A673 (cell line): ENCODE measurements at regions not wholly inside any gene's neighbourhood (a gene's known extent, or its start where the extent isn't known, plus 50 kb on each side); places are given as distances from the start of the nearest gene placed in this dataset.

ENCODE experiments used
- BruUV-seq: library from RNA; stranded (reverse); fragments of 400-500 nt; replicated peaks from 2 replicates; lab custom pipeline; 2021; lab: Mats Ljungman, UMichigan
- CTCF ChIA-PET: fragments of 300-600 bp; sonication (Branson Sonifier 250); formaldehyde crosslinking; loops from one replicate; lab custom pipeline; 2022; ENCODE audit warnings: antibody characterized with exemption; lab: Charles Lee
- POLR2A ChIA-PET: fragments of 300-600 bp; sonication (Branson Sonifier 250); formaldehyde crosslinking; loops from one replicate; lab custom pipeline; 2022; ENCODE audit warnings: antibody characterized with exemption; ENCODE audit not compliant: low non-redundant PET; lab: Charles Lee
- DNase-seq: peaks from one replicate; pipeline ENCODE4 v3.0.0-alpha.2; 2015; ENCODE audit warnings: low spot score
- H3K27ac ChIP-seq: fragments of 200-600 bp; sonication (generic); 2 replicates; pipeline ENCODE4 v1.5.1; 2016; ENCODE audit warnings: mixed run types, low read depth, mild to moderate bottlenecking, mixed read lengths, antibody characterized with exemption, low read length; ENCODE audit not compliant: poor library complexity, severe bottlenecking
- H3K27me3 ChIP-seq: fragments of 200-600 bp; sonication (generic); replicated peaks from 2 replicates; pipeline ENCODE4 v1.6.1; 2017; ENCODE audit warnings: mixed run types, low read depth, mild to moderate bottlenecking, mixed read lengths, antibody characterized with exemption, low read length; ENCODE audit not compliant: insufficient read depth, poor library complexity
- H3K36me3 ChIP-seq: fragments of 200-600 bp; sonication (generic); 2 replicates; pipeline ENCODE4 v1.6.1; 2016; ENCODE audit warnings: mixed run types, mild to moderate bottlenecking, mixed read lengths, antibody characterized with exemption, low read length; ENCODE audit not compliant: insufficient read depth, poor library complexity, severe bottlenecking
- H3K4me1 ChIP-seq: fragments of 200-600 bp; sonication (generic); 2 replicates; pipeline ENCODE4 v1.6.1; 2017; ENCODE audit warnings: mixed run types, mild to moderate bottlenecking, mixed read lengths, antibody characterized with exemption, low read length; ENCODE audit not compliant: insufficient read depth, poor library complexity, severe bottlenecking
- H3K4me3 ChIP-seq: fragments of 200-600 bp; sonication (generic); 2 replicates; pipeline ENCODE4 v1.5.1; 2016; ENCODE audit warnings: low read depth, mixed run types, mild to moderate bottlenecking, mixed read lengths, low read length; ENCODE audit not compliant: poor library complexity, severe bottlenecking
- H3K9me3 ChIP-seq: fragments of 200-600 bp; sonication (generic); 2 replicates; pipeline ENCODE4 v1.6.1; 2016; ENCODE audit warnings: mixed run types, low read depth, mild to moderate bottlenecking, mixed read lengths, antibody characterized with exemption, low read length; ENCODE audit not compliant: poor library complexity, severe bottlenecking
- CTCF ChIP-seq: fragments of 300-800, 200-600 bp; sonication (generic); conservative IDR thresholded peaks from 2 replicates; pipeline ENCODE4 v1.5.1; 2017; ENCODE audit warnings: low read depth, mild to moderate bottlenecking, antibody characterized with exemption, low read length, moderate library complexity, mixed read lengths
- EZH2 ChIP-seq: fragments of 200-600 bp; sonication (generic); IDR thresholded peaks from 2 replicates; pipeline ENCODE4 v1.6.1; 2017; ENCODE audit warnings: borderline replicate concordance, low read depth, mild to moderate bottlenecking, mixed read lengths, antibody characterized with exemption, low read length; ENCODE audit not compliant: poor library complexity, severe bottlenecking
- intact Hi-C: fragments of 100-400 bp; cut with micrococcal nuclease; formaldehyde crosslinking; loops from one replicate; pipeline ENCODE4 v1.10.0; 2022; ENCODE audit not compliant: unreplicated experiment

GRCh38 chr1:238475712-238476111 is 585.0 kb upstream of the ZP4 start:
- DNase-seq, result no peak
- H3K36me3 ChIP-seq, result no peaks in the 10 kb centered on the region
- TF ChIP-seq CTCF, result no peak
- TF ChIP-seq EZH2, result no peak
- no peak overlapping the region for H3K4me3 ChIP-seq
- ChIA-PET POLR2A (no interaction called here), CTCF (no interaction called here)
- no peaks in the 10 kb centered on the region for H3K27me3 ChIP-seq
- intact Hi-C loops, result no loop called here
- H3K4me1 ChIP-seq, result no peaks in the 10 kb centered on the region
- no TSS peak for BruUV-seq
- no peaks in the 10 kb centered on the region for H3K9me3 ChIP-seq
- no peak overlapping the region for H3K27ac ChIP-seq

- BruUV-seq, result no TSS peak
- intact Hi-C loops, result no loop called here
These were observed 583.5 kb upstream of the ZP4 start for GRCh38 chr1:238474263-238474662.

GRCh38 chr1:238469146-238469631 is 578.5 kb upstream of the ZP4 start:
- Histone ChIP-seq H3K4me3 (no peak overlapping the region), H3K4me1 (no peaks in the 10 kb centered on the region), H3K9me3 (no peaks in the 10 kb centered on the region), H3K36me3 (no peaks in the 10 kb centered on the region), H3K27ac (no peak overlapping the region), H3K27me3 (no peaks in the 10 kb centered on the region)
- ChIA-PET CTCF (no interaction called here), POLR2A (no interaction called here)
- no peak for DNase-seq
- BruUV-seq, result no TSS peak
- intact Hi-C loops, result no loop called here
- TF ChIP-seq EZH2 (no peak), CTCF (no peak)

More at GRCh38 chr1:238474263-238474662, 583.5 kb upstream of the ZP4 start:
- Histone ChIP-seq H3K27ac (no peak overlapping the region), H3K27me3 (no peaks in the 10 kb centered on the region), H3K4me3 (no peak overlapping the region), H3K9me3 (no peaks in the 10 kb centered on the region), H3K36me3 (no peaks in the 10 kb centered on the region), H3K4me1 (no peaks in the 10 kb centered on the region)
- POLR2A ChIA-PET, result no interaction called here
- TF ChIP-seq CTCF (no peak), EZH2 (no peak)
- no peak for DNase-seq
- CTCF ChIA-PET, result no interaction called here
